ENCODE measurements at regions not wholly inside any gene's neighbourhood (a gene's known extent, or its start where the extent isn't known, plus 50 kb on each side); places are given as distances from the start of the nearest gene placed in this dataset.

- TF ChIP-seq CTCF (IDR thresholded peaks at IDR 0.05) (no peak), POLR2A (IDR thresholded peaks at IDR 0.05) (no peak)
Observed at GRCh38 chr6:101058296-101058695, 177.2 kb upstream of the ASCC3 start.

Measured in heart left ventricle (tissue), 13 donors.